OCI-LY3 (cell line): ENCODE measurements at regions not wholly inside any gene's neighbourhood (a gene's known extent, or its start where the extent isn't known, plus 50 kb on each side); places are given as distances from the start of the nearest gene placed in this dataset.

Source experiments
- EZH2phosphoT487 ChIP-seq: fragments of 200-600 bp; shearing (Covaris generic); IDR thresholded peaks from 2 replicates; pipeline ENCODE4 v1.6.1; 2018; ENCODE audit warnings: antibody characterized with exemption, mixed run types, low read depth
- TF ChIP-seq, protein P1 (sequence below): fragments of 200-600, 300-600 bp; sonication (generic); IDR thresholded peaks from 2 replicates; pipeline ENCODE4 v1.5.1; 2014; ENCODE audit warnings: antibody characterized with exemption, low read length, low read depth

DNA sequence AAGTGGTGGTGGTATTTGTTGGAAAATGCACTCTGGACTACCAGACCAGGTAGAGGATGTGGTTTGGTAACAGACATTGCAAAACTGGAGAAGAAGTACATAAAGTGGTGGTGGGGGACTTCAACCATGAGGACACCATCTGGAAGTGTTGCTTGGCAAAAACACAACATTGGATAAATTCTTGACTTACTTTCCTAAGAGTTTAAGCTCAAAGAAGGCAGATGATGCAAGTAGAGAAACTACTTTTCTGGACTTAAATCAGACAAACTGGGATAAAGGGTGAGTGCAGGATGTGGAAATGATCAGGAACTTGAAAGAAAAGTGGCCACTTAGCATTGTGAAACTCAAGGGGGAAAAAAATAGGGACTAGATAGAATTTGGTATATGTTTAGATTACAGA lies 487.4 kb downstream of the ZEB2 start:
- TF ChIP-seq, protein P1, sequence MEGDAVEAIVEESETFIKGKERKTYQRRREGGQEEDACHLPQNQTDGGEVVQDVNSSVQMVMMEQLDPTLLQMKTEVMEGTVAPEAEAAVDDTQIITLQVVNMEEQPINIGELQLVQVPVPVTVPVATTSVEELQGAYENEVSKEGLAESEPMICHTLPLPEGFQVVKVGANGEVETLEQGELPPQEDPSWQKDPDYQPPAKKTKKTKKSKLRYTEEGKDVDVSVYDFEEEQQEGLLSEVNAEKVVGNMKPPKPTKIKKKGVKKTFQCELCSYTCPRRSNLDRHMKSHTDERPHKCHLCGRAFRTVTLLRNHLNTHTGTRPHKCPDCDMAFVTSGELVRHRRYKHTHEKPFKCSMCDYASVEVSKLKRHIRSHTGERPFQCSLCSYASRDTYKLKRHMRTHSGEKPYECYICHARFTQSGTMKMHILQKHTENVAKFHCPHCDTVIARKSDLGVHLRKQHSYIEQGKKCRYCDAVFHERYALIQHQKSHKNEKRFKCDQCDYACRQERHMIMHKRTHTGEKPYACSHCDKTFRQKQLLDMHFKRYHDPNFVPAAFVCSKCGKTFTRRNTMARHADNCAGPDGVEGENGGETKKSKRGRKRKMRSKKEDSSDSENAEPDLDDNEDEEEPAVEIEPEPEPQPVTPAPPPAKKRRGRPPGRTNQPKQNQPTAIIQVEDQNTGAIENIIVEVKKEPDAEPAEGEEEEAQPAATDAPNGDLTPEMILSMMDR = no peak
- no peak for TF ChIP-seq EZH2phosphoT487
